GM23338 (cell line): ENCODE measurements at regions not wholly inside any gene's neighbourhood (a gene's known extent, or its start where the extent isn't known, plus 50 kb on each side); places are given as distances from the start of the nearest gene placed in this dataset.

Experiments used
- ATAC-seq: fragments of 200-7000 bp; cut with Tn5 transposase; 3 replicates; pipeline ENCODE4 v1.9.1; 2020
- DNase-seq: peaks from one replicate; pipeline ENCODE4 v3.0.0-alpha.2; 2015; ENCODE audit warnings: low spot score
- H2AFZ ChIP-seq: fragments of 200-600 bp; sonication (generic); 2 replicates; pipeline ENCODE4 v1.8.0; 2016; ENCODE audit warnings: antibody characterized with exemption, mild to moderate bottlenecking, moderate library complexity
- H3F3A ChIP-seq: fragments of 200-600 bp; sonication (generic); replicated peaks from 2 replicates; pipeline ENCODE4 v1.8.0; 2017; ENCODE audit warnings: antibody characterized with exemption, mixed run types, low read depth
- H3K27ac ChIP-seq: fragments of 200-600 bp; sonication (generic); 2 replicates; pipeline ENCODE4 v1.6.1; 2016; ENCODE audit warnings: low read depth
- H3K27me3 ChIP-seq: fragments of 200-600 bp; sonication (generic); 2 replicates; pipeline ENCODE4 v1.8.0; 2016; ENCODE audit warnings: mild to moderate bottlenecking, mixed run types, moderate library complexity; ENCODE audit not compliant: insufficient read depth
- H3K36me3 ChIP-seq: fragments of 200-600 bp; sonication (generic); 2 replicates; pipeline ENCODE4 v1.8.0; 2016; ENCODE audit warnings: mild to moderate bottlenecking; ENCODE audit not compliant: insufficient read depth
- H3K4me1 ChIP-seq: fragments of 200-600 bp; sonication (generic); 2 replicates; pipeline ENCODE4 v1.8.0; 2016; ENCODE audit warnings: mild to moderate bottlenecking, moderate library complexity; ENCODE audit not compliant: insufficient read depth
- H3K4me2 ChIP-seq: fragments of 200-600 bp; sonication (generic); 2 replicates; pipeline ENCODE4 v1.7.1; 2017; ENCODE audit warnings: mixed run types
- H3K4me3 ChIP-seq: fragments of 200-600 bp; sonication (generic); 2 replicates; pipeline ENCODE4 v1.6.1; 2016; ENCODE audit warnings: mixed run types
- H3K79me2 ChIP-seq: fragments of 200-600 bp; sonication (generic); replicated peaks from 2 replicates; pipeline ENCODE4 v1.8.0; 2017; ENCODE audit warnings: mild to moderate bottlenecking; ENCODE audit not compliant: insufficient read depth
- H3K9me2 ChIP-seq: fragments of 200-600 bp; sonication (generic); 2 replicates; pipeline ENCODE4 v1.8.0; 2017; ENCODE audit not compliant: insufficient read depth
- H4K20me1 ChIP-seq: fragments of 200-600 bp; sonication (generic); replicated peaks from 2 replicates; pipeline ENCODE4 v1.8.0; 2017; ENCODE audit warnings: mild to moderate bottlenecking; ENCODE audit not compliant: insufficient read depth
- H3K27ac Mint-ChIP-seq: 2 replicates; pipeline ENCODE4 v1.8.0; 2020; ENCODE audit warnings: inconsistent platforms, mild to moderate bottlenecking, moderate library complexity, mixed read lengths
- H3K27me3 Mint-ChIP-seq: 3 replicates; pipeline ENCODE4 v1.8.0; 2022; ENCODE audit warnings: low read depth, mild to moderate bottlenecking, moderate library complexity, mixed read lengths, inconsistent platforms; ENCODE audit not compliant: insufficient read depth, poor library complexity
- H3K36me3 Mint-ChIP-seq: 3 replicates; pipeline ENCODE4 v1.8.0; 2021; ENCODE audit warnings: low read depth, mild to moderate bottlenecking, inconsistent platforms, moderate library complexity, mixed read lengths
- H3K4me1 Mint-ChIP-seq: 3 replicates; pipeline ENCODE4 v1.8.0; 2020; ENCODE audit warnings: mild to moderate bottlenecking, inconsistent platforms, mixed read lengths
- H3K4me3 Mint-ChIP-seq: 3 replicates; pipeline ENCODE4 v1.8.0; 2021; ENCODE audit warnings: moderate library complexity, mild to moderate bottlenecking, inconsistent platforms, mixed read lengths
- H3K9me3 Mint-ChIP-seq: 3 replicates; pipeline ENCODE4 v1.8.0; 2020; ENCODE audit warnings: moderate library complexity, mild to moderate bottlenecking, inconsistent platforms, mixed read lengths
- CREB1 ChIP-seq: fragments of 250-450 bp; sonication (Bioruptor Pico); IDR thresholded peaks from 2 replicates; pipeline ENCODE4 v1.5.0; 2020; ENCODE audit warnings: low read depth, mild to moderate bottlenecking, moderate library complexity
- EZH2 ChIP-seq: fragments of 200-600 bp; sonication (generic); IDR thresholded peaks from one replicate; pipeline ENCODE4 v1.8.0; 2017; ENCODE audit warnings: antibody characterized with exemption, mild to moderate bottlenecking, low read depth; ENCODE audit not compliant: unreplicated experiment
- EZH2phosphoT487 ChIP-seq: fragments of 200-600 bp; sonication (generic); IDR thresholded peaks from one replicate; pipeline ENCODE4 v1.8.1; 2018; ENCODE audit warnings: antibody characterized with exemption; ENCODE audit not compliant: unreplicated experiment
- JUNB ChIP-seq: IDR thresholded peaks from one replicate; pipeline ENCODE4 v1.6.1; 2016; ENCODE audit warnings: antibody characterized with exemption; ENCODE audit not compliant: unreplicated experiment
- NANOG ChIP-seq: IDR thresholded peaks from 2 replicates; pipeline ENCODE4 v1.6.1; 2016; ENCODE audit warnings: antibody characterized with exemption, borderline replicate concordance
- POLR2AphosphoS5 ChIP-seq: IDR thresholded peaks from 2 replicates; pipeline ENCODE4 v1.6.1; 2016; ENCODE audit warnings: antibody characterized with exemption, low read depth
- STAT1 ChIP-seq: IDR thresholded peaks from one replicate; pipeline ENCODE4 v1.6.1; 2016; ENCODE audit warnings: antibody characterized with exemption; ENCODE audit not compliant: unreplicated experiment
- ZNF114 ChIP-seq: fragments of 250-450 bp; sonication (Bioruptor Pico); IDR thresholded peaks from 2 replicates; pipeline ENCODE4 v1.5.0; 2020; ENCODE audit warnings: mild to moderate bottlenecking, moderate library complexity
- ZNF331 ChIP-seq: fragments of 250-450 bp; sonication (Bioruptor Pico); IDR thresholded peaks from 2 replicates; pipeline ENCODE4 v1.5.0; 2020; ENCODE audit warnings: low read depth, mild to moderate bottlenecking, moderate library complexity
- TF ChIP-seq, protein P1 (sequence below): IDR thresholded peaks from one replicate; pipeline ENCODE4 v1.6.1; 2018; ENCODE audit warnings: antibody characterized with exemption; ENCODE audit not compliant: unreplicated experiment
- TF ChIP-seq, protein P2 (sequence below), 2 experiments: fragments of 200-600 bp in 1 of 2; sonication (generic) in 1 of 2; conservative IDR thresholded peaks; 2 replicates each; pipeline versions ENCODE4 v1.5.1 to v1.6.1; 2016 to 2017; ENCODE audit warnings: antibody characterized with exemption in 2 of 2, low read depth in 2 of 2, mild to moderate bottlenecking in 2 of 2, moderate library complexity in 1 of 2
- TF ChIP-seq, protein P3 (sequence below): IDR thresholded peaks from 2 replicates; pipeline ENCODE4 v1.6.1; 2016; ENCODE audit warnings: antibody characterized with exemption
- TF ChIP-seq, protein P4 (sequence below): fragments of 250-450 bp; sonication (Bioruptor Pico); IDR thresholded peaks from 2 replicates; pipeline ENCODE4 v1.5.0; 2020; ENCODE audit warnings: mild to moderate bottlenecking, moderate library complexity

DNA sequence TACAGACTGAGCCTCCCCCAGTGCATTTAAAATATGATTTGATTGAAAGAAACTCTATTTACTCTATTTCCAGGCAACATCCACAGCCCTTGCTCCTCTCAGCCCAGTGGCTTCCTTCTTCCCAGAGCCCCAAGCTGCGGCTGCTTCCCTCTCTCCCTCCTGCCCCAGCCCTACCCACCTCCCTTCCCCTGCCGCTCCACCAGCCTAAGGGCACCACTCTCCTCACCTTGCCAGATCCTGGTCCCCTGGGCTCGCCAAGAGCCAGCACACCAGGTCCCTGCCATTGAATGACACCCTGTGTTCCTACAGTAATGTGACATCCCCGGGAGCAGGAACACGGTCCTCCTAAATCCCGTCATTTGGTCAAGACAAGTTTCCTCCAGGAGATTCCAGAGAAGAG, 236.0 kb downstream of the RBFOX3 start:
- H3K4me2 ChIP-seq = no peak overlapping the region
- H3K36me3 ChIP-seq = no peaks in the 10 kb centered on the region
- H3K9me3 Mint-ChIP-seq = no peaks in the 10 kb centered on the region
- H3K27ac Mint-ChIP-seq = no peak overlapping the region
- no peaks in the 10 kb centered on the region for H3K4me1 ChIP-seq
- ATAC-seq (no peak), DNase-seq (no peak)
- H3K4me3 Mint-ChIP-seq = no peak overlapping the region
- H4K20me1 ChIP-seq = no peaks in the 10 kb centered on the region
- H3K4me3 ChIP-seq = no peak overlapping the region
- no peaks in the 10 kb centered on the region for H3K9me2 ChIP-seq
- TF ChIP-seq, protein P1, sequence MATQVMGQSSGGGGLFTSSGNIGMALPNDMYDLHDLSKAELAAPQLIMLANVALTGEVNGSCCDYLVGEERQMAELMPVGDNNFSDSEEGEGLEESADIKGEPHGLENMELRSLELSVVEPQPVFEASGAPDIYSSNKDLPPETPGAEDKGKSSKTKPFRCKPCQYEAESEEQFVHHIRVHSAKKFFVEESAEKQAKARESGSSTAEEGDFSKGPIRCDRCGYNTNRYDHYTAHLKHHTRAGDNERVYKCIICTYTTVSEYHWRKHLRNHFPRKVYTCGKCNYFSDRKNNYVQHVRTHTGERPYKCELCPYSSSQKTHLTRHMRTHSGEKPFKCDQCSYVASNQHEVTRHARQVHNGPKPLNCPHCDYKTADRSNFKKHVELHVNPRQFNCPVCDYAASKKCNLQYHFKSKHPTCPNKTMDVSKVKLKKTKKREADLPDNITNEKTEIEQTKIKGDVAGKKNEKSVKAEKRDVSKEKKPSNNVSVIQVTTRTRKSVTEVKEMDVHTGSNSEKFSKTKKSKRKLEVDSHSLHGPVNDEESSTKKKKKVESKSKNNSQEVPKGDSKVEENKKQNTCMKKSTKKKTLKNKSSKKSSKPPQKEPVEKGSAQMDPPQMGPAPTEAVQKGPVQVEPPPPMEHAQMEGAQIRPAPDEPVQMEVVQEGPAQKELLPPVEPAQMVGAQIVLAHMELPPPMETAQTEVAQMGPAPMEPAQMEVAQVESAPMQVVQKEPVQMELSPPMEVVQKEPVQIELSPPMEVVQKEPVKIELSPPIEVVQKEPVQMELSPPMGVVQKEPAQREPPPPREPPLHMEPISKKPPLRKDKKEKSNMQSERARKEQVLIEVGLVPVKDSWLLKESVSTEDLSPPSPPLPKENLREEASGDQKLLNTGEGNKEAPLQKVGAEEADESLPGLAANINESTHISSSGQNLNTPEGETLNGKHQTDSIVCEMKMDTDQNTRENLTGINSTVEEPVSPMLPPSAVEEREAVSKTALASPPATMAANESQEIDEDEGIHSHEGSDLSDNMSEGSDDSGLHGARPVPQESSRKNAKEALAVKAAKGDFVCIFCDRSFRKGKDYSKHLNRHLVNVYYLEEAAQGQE = no peak
- TF ChIP-seq STAT1 (no peak), ZNF114 (CRISPR knock-in tag) (no peak), POLR2AphosphoS5 (no peak), NANOG (no peak), CREB1 (CRISPR knock-in tag) (no peak), ZNF331 (CRISPR knock-in tag) (no peak), EZH2phosphoT487 (no peak), EZH2 (no peak), JUNB (no peak)
- TF ChIP-seq, protein P2, sequence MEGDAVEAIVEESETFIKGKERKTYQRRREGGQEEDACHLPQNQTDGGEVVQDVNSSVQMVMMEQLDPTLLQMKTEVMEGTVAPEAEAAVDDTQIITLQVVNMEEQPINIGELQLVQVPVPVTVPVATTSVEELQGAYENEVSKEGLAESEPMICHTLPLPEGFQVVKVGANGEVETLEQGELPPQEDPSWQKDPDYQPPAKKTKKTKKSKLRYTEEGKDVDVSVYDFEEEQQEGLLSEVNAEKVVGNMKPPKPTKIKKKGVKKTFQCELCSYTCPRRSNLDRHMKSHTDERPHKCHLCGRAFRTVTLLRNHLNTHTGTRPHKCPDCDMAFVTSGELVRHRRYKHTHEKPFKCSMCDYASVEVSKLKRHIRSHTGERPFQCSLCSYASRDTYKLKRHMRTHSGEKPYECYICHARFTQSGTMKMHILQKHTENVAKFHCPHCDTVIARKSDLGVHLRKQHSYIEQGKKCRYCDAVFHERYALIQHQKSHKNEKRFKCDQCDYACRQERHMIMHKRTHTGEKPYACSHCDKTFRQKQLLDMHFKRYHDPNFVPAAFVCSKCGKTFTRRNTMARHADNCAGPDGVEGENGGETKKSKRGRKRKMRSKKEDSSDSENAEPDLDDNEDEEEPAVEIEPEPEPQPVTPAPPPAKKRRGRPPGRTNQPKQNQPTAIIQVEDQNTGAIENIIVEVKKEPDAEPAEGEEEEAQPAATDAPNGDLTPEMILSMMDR (conservative IDR thresholded peaks at IDR 0.05; ENCODE audit: low read depth in 2 of 2) = no peak
- TF ChIP-seq, protein P3, sequence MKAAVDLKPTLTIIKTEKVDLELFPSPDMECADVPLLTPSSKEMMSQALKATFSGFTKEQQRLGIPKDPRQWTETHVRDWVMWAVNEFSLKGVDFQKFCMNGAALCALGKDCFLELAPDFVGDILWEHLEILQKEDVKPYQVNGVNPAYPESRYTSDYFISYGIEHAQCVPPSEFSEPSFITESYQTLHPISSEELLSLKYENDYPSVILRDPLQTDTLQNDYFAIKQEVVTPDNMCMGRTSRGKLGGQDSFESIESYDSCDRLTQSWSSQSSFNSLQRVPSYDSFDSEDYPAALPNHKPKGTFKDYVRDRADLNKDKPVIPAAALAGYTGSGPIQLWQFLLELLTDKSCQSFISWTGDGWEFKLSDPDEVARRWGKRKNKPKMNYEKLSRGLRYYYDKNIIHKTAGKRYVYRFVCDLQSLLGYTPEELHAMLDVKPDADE = no peak
- TF ChIP-seq, protein P4, sequence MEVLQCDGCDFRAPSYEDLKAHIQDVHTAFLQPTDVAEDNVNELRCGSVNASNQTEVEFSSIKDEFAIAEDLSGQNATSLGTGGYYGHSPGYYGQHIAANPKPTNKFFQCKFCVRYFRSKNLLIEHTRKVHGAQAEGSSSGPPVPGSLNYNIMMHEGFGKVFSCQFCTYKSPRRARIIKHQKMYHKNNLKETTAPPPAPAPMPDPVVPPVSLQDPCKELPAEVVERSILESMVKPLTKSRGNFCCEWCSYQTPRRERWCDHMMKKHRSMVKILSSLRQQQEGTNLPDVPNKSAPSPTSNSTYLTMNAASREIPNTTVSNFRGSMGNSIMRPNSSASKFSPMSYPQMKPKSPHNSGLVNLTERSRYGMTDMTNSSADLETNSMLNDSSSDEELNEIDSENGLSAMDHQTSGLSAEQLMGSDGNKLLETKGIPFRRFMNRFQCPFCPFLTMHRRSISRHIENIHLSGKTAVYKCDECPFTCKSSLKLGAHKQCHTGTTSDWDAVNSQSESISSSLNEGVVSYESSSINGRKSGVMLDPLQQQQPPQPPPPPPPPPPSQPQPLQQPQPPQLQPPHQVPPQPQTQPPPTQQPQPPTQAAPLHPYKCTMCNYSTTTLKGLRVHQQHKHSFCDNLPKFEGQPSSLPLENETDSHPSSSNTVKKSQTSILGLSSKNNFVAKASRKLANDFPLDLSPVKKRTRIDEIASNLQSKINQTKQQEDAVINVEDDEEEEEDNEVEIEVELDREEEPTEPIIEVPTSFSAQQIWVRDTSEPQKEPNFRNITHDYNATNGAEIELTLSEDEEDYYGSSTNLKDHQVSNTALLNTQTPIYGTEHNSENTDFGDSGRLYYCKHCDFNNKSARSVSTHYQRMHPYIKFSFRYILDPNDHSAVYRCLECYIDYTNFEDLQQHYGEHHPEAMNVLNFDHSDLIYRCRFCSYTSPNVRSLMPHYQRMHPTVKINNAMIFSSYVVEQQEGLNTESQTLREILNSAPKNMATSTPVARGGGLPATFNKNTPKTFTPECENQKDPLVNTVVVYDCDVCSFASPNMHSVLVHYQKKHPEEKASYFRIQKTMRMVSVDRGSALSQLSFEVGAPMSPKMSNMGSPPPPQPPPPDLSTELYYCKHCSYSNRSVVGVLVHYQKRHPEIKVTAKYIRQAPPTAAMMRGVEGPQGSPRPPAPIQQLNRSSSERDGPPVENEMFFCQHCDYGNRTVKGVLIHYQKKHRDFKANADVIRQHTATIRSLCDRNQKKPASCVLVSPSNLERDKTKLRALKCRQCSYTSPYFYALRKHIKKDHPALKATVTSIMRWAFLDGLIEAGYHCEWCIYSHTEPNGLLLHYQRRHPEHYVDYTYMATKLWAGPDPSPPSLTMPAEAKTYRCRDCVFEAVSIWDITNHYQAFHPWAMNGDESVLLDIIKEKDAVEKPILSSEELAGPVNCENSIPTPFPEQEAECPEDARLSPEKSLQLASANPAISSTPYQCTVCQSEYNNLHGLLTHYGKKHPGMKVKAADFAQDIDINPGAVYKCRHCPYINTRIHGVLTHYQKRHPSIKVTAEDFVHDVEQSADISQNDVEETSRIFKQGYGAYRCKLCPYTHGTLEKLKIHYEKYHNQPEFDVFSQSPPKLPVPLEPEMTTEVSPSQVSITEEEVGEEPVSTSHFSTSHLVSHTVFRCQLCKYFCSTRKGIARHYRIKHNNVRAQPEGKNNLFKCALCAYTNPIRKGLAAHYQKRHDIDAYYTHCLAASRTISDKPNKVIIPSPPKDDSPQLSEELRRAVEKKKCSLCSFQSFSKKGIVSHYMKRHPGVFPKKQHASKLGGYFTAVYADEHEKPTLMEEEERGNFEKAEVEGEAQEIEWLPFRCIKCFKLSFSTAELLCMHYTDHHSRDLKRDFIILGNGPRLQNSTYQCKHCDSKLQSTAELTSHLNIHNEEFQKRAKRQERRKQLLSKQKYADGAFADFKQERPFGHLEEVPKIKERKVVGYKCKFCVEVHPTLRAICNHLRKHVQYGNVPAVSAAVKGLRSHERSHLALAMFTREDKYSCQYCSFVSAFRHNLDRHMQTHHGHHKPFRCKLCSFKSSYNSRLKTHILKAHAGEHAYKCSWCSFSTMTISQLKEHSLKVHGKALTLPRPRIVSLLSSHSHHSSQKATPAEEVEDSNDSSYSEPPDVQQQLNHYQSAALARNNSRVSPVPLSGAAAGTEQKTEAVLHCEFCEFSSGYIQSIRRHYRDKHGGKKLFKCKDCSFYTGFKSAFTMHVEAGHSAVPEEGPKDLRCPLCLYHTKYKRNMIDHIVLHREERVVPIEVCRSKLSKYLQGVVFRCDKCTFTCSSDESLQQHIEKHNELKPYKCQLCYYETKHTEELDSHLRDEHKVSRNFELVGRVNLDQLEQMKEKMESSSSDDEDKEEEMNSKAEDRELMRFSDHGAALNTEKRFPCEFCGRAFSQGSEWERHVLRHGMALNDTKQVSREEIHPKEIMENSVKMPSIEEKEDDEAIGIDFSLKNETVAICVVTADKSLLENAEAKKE (CRISPR knock-in tag) = no peak
- H2AFZ ChIP-seq = no peak overlapping the region
- no peak overlapping the region for H3K27ac ChIP-seq
- H3K4me1 Mint-ChIP-seq = peaks cover 34% of the 10 kb centered on the region
- H3K27me3 Mint-ChIP-seq = peaks cover 16% of the 10 kb centered on the region
- H3F3A ChIP-seq = no peaks in the 10 kb centered on the region
- H3K36me3 Mint-ChIP-seq = no peaks in the 10 kb centered on the region
- H3K27me3 ChIP-seq = no peaks in the 10 kb centered on the region
- no peaks in the 10 kb centered on the region for H3K79me2 ChIP-seq
